ENCODE measurements at regions not wholly inside any gene's neighbourhood (a gene's known extent, or its start where the extent isn't known, plus 50 kb on each side); places are given as distances from the start of the nearest gene placed in this dataset.

GRCh38 chr10:128885573-128886555 lies 581.2 kb upstream of the MGMT start:
- DNase-seq: no peak

GRCh38 chr10:128887856-128888255 lies 579.2 kb upstream of the MGMT start:
- DNase-seq: no peak

- no peak for DNase-seq
These were observed 575.0 kb upstream of the MGMT start for GRCh38 chr10:128892005-128892404.

DNA sequence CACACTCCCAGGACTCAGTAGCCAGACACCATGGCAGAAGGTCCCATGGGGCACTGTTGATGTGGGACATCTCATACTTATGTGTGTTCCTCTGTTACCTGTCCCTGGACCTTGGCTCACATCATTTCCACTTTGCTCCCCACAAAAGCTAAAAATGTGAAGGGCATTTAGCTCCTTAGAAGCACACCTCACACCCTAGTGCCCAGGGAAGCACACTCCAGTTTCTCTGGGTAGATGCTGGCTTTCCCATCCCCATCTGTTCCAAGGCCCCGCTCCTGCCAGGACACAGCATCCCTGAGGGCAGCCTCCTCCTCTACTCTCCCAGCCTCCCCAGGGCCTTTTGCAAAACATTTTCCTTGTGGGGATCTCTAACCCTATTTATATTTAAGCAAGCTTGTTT lies 572.4 kb upstream of the MGMT start:
- no peak for DNase-seq

GRCh38 chr10:128895473-128895872 lies 571.6 kb upstream of the MGMT start:
- no peak for DNase-seq

GRCh38 chr10:128896116-128896795 lies 570.8 kb upstream of the MGMT start:
- no peak for DNase-seq

DNA sequence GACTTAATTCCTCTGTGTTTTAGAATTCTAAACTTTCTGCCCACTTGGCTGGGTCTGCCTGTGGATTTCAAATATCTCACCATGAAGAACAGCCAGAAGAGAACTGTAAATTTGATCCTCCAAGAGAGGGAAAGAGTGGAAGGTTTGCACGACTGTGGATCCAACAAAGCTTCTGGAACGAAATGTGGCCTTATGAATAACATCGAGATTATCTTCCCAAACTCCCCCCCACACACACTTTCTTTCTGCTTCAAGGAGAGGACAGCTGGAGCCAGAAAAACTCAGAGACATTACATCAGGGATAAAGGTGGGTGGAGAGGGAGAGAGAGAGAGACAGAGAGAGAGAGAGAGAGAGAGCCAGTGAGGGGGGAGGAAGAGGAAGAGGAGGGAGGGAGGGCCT lies 570.1 kb upstream of the MGMT start:
- DNase-seq: no peak

GRCh38 chr10:128897401-128898129 lies 569.5 kb upstream of the MGMT start:
- no peak for DNase-seq

DNA sequence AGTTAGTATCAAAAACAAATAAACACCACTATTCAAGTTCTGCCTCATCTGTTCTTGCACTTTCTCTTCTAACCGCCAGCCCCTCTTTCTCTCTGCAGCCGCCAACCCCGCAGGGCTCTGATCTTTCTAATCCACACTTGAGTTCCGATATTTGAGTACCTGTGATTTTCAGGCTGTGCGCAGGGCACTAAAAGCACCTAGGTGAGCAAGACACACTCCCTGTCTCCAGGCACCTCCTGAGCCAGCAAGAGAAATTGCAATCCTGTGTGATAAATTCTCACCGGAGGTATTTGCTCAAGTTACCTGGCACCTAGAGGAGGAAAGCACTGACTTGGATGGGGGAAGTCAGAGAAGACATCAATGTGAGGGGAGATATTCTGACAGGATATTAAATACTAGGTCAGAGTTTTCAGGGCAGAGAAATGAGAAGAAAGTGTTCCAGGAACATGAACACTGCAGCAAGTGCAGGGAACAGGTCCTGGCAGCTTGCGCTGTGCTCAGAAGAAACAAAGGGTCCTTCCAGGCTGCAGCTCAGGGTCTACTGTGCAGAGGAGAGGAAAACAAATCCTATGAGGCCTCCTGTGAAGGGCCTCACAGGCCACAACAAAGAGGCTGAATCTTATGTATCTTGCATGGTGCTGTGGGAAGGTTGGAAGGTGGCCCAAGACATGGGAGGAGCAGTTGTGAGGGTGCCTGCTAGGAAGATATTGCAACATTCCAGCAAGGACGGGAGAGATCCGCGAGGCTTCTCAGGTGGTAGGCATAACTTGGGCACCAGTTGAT lies 568.7 kb upstream of the MGMT start:
- no peak for DNase-seq

DNA sequence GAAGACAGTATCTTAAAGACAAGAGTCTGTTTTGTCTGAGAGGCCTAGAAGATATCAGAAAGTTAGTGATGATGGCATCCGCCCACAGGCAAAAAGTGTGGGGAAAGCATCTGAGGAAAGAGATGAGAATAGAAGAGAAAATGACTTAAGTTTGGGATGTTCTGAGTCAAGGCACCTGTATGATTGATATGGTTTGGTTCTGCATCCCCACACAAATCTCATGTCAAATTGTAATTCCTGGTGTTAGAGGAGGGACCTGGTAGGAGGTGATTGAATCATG lies 568.2 kb upstream of the MGMT start:
- DNase-seq: no peak

GRCh38 chr10:128900456-128900855 lies 566.6 kb upstream of the MGMT start:
- no peak for DNase-seq

DNA sequence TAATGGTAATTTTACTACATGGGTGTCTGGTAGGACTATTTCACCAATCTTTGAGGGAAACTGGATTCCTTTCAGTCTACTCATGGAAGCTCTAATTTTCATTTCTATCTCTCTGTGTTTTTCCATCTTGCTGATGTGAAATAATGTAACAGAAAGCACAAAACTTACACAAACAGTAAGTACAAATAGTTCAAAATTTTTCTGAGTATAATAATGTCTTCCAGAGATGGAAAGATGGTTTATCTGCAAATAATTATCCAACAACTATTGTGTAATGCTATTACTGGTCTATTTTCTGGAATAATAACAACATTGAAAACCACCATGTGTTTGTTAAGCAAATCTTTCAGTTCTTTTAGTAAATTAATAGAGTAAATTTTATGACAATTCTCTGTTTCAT lies 565.8 kb upstream of the MGMT start:
- no peak for DNase-seq

DNA sequence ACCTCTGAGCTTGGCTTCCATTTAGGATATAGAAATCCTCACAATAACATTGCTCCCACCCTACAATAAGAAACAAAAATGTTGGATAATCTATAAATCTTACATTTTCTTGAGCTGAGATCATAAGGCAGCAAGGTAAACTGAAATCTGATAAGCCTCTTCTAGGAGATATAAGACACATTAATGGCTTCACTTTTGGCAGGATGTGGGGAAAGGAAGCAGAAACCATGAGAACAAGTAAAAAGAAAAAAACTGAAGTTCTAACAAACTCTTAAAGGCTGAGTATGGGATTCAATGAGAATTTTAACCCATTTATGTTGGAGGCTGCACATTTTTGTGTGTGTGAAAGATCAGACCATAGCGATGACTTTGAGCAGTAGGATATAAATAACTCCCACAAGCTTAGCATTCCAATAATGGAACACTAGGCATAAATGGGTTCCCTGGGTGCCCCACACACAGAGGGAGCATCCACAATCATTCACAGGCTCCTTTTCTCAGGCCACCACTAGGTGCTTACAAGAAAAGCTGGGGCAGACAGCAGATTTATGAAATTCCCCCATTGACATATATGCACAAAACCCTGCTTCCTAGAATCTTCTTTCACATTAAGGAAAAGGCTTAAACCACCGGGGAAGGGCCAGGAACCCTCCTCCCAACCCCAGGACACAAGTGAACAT lies 564.9 kb upstream of the MGMT start:
- no peak for DNase-seq

- DNase-seq: no peak
These were observed 559.7 kb upstream of the MGMT start for GRCh38 chr10:128907155-128907941.

GRCh38 chr10:128908099-128908498 lies 558.9 kb upstream of the MGMT start:
- DNase-seq: no peak

DNA sequence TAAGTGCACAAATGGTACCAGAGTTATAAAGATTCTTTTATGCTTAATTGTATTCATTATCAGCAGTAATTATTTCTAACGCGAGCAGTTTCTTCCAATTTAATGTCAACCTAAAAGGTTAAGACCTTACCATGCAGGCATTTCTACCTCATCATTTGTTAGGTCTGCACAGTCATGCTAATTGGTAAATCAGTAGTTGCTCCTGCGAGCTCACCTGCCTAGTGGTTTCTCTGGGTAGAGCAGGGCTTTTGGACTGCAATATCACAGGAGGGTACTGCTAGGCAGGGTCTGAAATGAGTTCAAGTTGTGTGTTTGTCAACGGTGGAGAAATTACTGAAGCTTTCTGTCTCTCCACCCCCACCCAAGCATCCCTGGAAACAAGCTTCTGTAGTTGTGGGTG lies 558.5 kb upstream of the MGMT start:
- DNase-seq: no peak

GRCh38 chr10:128912568-128913311 lies 554.3 kb upstream of the MGMT start:
- no peak for DNase-seq

GRCh38 chr10:128914681-128915080 lies 552.4 kb upstream of the MGMT start:
- no peak for DNase-seq

DNA sequence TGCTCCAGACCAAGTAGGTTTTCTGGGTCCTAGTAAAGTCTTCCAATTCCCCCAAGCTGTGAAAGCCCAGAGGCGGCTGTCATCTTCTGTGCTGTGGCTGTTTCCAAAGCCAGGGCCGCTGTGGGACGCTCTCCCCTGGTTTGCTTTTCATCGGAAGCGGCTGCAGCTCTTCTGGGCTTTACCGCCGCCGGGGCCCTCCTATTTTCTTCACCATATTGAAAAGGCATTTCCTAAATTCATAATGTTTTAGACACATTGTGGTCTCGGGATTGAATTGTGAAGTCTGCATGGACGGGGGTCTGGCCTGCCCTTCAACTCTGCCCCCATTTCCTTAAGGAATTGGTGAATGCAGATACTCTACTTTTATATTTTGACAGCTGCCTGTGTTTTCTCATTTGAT lies 551.4 kb upstream of the MGMT start:
- DNase-seq: no peak

DNA sequence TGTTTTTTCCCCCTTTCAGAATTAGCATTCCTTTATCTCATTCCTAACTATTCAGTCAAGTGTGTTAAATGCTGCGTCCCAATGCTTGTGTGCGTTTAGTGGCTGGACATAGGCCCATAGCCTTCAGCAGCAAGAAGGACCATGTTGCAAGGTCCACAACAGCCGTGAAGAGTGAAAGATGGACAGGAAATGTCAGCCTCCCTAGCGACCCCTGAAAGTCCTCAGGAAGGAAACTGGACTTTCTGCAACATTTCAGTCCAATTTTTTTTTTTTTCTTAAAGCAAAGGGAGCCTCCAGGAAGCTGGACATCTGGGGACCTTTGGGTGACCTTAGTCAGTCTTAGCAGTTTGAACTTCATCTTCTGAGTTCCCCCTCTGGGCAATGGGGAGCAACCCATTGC lies 550.7 kb upstream of the MGMT start:
- DNase-seq: no peak
